Transverse colon (tissue), 4 donors: ENCODE measurements at regions not wholly inside any gene's neighbourhood (a gene's known extent, or its start where the extent isn't known, plus 50 kb on each side); places are given as distances from the start of the nearest gene placed in this dataset.
A peak's percentile ranks its signal among the peaks of the same experiment; 100 is the strongest.
"Not testable (repeated sequence)": the region's sequence is repeated elsewhere in the genome, so short reads cannot be mapped to it uniquely, and the experiment has no call there.

Source experiments
- DNase-seq: peaks from one replicate; pipeline ENCODE4 v3.0.0-alpha.2; 2019
- H3K27ac ChIP-seq, 4 donors: fragments of 200-600 bp; sonication (generic); 2 replicates each; pipeline ENCODE4 v1.5.1; 2016 to 2018; ENCODE audit warnings: inconsistent platforms in 4 of 4
- H3K27me3 ChIP-seq: fragments of 200-600 bp; sonication (generic); 2 replicates; pipeline ENCODE4 v1.5.1; 2017; ENCODE audit warnings: inconsistent platforms
- H3K36me3 ChIP-seq, 4 donors: fragments of 200-600 bp; sonication (generic); 2 replicates each; pipeline ENCODE4 v1.5.1; 2017 to 2019; ENCODE audit warnings: inconsistent platforms in 4 of 4
- H3K4me1 ChIP-seq, 4 donors: fragments of 200-600 bp; sonication (generic); 2 replicates each; pipeline ENCODE4 v1.5.1; 2017 to 2020; ENCODE audit warnings: inconsistent platforms in 4 of 4
- H3K4me3 ChIP-seq, 4 donors: fragments of 200-600 bp; sonication (generic); 1 replicate in 1 of 4; 2 replicates in 3 of 4; pipeline versions ENCODE4 v1.5.1 to v1.6.1; 2017 to 2019; ENCODE audit warnings: inconsistent platforms in 4 of 4
- H3K9me3 ChIP-seq, 2 donors: fragments of 200-600 bp; sonication (generic); 2 replicates each; pipeline ENCODE4 v1.5.1; 2017 to 2019; ENCODE audit warnings: inconsistent platforms in 2 of 2
- CTCF ChIP-seq, 5 experiments: fragments of 200-600 bp in 3 of 5; fragments of 450-650 bp in 2 of 5; sonication (generic) in 3 of 5; IDR thresholded peaks; 1 replicate in 2 of 5; 2 replicates in 3 of 5; pipeline ENCODE4 v1.5.1; 2016 to 2017; ENCODE audit warnings: antibody characterized with exemption in 5 of 5, inconsistent platforms in 3 of 5, mild to moderate bottlenecking in 2 of 5, moderate library complexity in 1 of 5
- EP300 ChIP-seq: sonication (generic); formaldehyde crosslinking; IDR thresholded peaks from one replicate; pipeline ENCODE4 v1.6.1; 2017; ENCODE audit warnings: antibody characterized with exemption, low read depth
- POLR2A ChIP-seq: fragments of 450-650 bp; IDR thresholded peaks from one replicate; pipeline ENCODE4 v1.6.1; 2016; ENCODE audit warnings: antibody characterized with exemption, mild to moderate bottlenecking, moderate library complexity
- POLR2AphosphoS5 ChIP-seq, 3 donors: sonication (generic); formaldehyde crosslinking; IDR thresholded peaks; one replicate each; pipeline ENCODE4 v1.6.1; 2016; ENCODE audit warnings: antibody characterized with exemption in 3 of 3
- WGBS, 2 donors: methylation state at CpG; one replicate each; pipeline ENCODE4 v1.1.5; 2018; ENCODE audit warnings: low coverage in 1 of 2; 5-methylcytosine and 5-hydroxymethylcytosine counted together
- in situ Hi-C, 4 donors: fragments of 200-750 bp; cut with MboI; loops; one replicate each; pipeline versions ENCODE4 v1.15.0 to v1.15.1; 2017; ENCODE audit warnings: low sequenced_read_pairs in 3 of 4, low pct_ligation_motif_present in 1 of 4, low pct_unique_long_range_greater_than_20kb in 1 of 4
- intact Hi-C: fragments of 100-400 bp; cut with DNase I; formaldehyde crosslinking; loops from one replicate; pipeline ENCODE4 v1.15.1; 2023; ENCODE audit warnings: low total_unique reads

- Histone ChIP-seq H3K4me1 (peaks cover 0 to 5% (median 0%) of the 10 kb centered on the region in 4 donors), H3K9me3 (no peaks in the 10 kb centered on the region), H3K4me3 (no peak overlapping the region), H3K27ac (no peak overlapping the region), H3K36me3 (no peaks in the 10 kb centered on the region), H3K27me3 (no peaks in the 10 kb centered on the region)
- intact Hi-C loops (no loop called here), in situ Hi-C loops (no loop called here)
- WGBS, 2 donors: 5 to 17% methylated on average over 1 to 3 of the region's 3 CpGs
- DNase-seq: no peak
- TF ChIP-seq CTCF (IDR thresholded peaks at IDR 0.05) (no peak), POLR2AphosphoS5 (IDR thresholded peaks at IDR 0.05) (no peak)
Measured at GRCh38 chr12:9319842-9320173, 111.6 kb upstream of the PZP start.

DNA sequence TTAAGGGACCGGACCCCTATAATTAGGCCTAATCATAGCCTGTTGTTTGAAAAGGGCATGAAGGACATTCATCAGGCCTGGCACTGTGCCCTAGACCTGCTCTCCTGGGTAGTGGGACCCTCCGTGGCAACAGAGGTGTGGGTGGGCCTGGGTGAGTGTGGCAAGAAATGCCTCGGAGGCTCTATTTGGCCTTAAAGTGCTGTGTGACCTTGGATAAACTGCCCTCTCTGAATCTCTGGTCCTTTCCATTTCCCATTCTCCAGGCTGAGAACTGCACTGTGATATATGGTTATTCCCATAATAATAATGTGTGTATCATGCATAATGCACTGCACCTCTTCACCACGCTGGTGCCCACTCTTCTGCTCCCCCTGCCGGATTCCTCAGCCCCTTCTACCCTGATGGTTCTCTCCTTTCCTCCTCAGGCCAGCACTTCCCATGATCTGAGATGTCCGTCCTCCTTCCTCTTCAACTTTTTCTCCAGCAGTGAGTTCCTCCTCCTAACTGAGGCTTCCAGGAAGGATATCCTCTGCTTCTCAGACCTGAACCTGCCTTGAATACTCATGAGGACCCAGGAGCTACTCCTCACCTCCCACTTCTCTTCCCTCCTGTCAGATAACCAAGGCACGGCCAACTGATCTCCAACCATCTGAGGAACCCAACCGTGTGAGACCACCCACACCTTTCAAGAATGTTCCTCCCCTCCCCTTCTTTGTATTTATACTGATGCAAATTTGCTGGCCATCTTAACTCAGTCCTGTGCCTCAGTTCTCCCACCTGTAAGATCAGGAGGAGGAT, 111.0 kb upstream of the PZP start:
- Histone ChIP-seq H3K27ac (no peak overlapping the region), H3K36me3 (no peaks in the 10 kb centered on the region), H3K4me3 (no peak overlapping the region), H3K4me1 (peaks cover 0 to 5% (median 0%) of the 10 kb centered on the region in 4 donors), H3K27me3 (no peaks in the 10 kb centered on the region), H3K9me3 (no peaks in the 10 kb centered on the region)
- TF ChIP-seq POLR2A (no peak), POLR2AphosphoS5 (IDR thresholded peaks at IDR 0.05) (no peak), EP300 (no peak), CTCF (IDR thresholded peaks at IDR 0.05) (peak in 2 of 5 experiments; percentile 6 to 8)
- intact Hi-C loops (no loop called here), in situ Hi-C loops (no loop called here)
- 60 to 80% methylated on average over 1 to 8 of the region's 8 CpGs for WGBS, 2 donors
- DNase-seq: no peak

- H3K4me3 ChIP-seq, H3K4me1 ChIP-seq, in situ Hi-C loops, H3K9me3 ChIP-seq, H3K27me3 ChIP-seq, H3K36me3 ChIP-seq, intact Hi-C loops: not testable (repeated sequence)
- peak; percentile 59 for DNase-seq
- 53 to 60% methylated on average over 1 to 6 of the region's 6 CpGs for WGBS, 2 donors
- H3K27ac ChIP-seq: peak overlapping the region; percentile 33 to 56 (median 43)
Measured at GRCh38 chr12:9313479-9313878, 105.3 kb upstream of the PZP start.

- H3K4me1 ChIP-seq, H3K9me3 ChIP-seq, H3K36me3 ChIP-seq, H3K27me3 ChIP-seq, H3K4me3 ChIP-seq, DNase-seq, in situ Hi-C loops, intact Hi-C loops: not testable (repeated sequence)
- 69% methylated on average over 13 of the region's 28 CpGs; no CpG with 5 or more reads in 1 of the 2 donors for WGBS, 2 donors
- peak overlapping the region; percentile 33 to 68 (median 49) for H3K27ac ChIP-seq
Measured at GRCh38 chr12:9312406-9313392, 104.5 kb upstream of the PZP start.

DNA sequence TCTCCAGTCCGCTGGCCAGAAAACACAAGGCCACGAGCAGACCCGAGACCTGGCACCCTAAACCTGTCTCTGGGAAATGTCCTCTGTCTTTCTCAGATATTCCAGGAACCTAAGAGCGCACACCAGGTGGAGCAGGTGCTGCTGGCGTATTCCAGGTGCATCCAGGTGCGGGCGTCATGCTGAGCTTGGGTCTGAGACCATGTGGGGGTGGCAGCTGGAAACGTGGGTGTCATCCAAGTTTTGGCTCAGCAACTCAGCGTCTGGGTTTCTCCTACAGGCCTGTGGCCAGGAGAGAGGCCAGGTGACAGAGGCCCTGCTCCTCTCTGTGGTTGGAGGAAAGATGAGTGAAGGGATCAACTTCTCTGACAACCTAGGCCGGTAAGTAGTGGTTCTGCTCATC, 103.3 kb upstream of the PZP start:
- in situ Hi-C loops, H3K36me3 ChIP-seq, DNase-seq, H3K9me3 ChIP-seq, H3K4me1 ChIP-seq, H3K27ac ChIP-seq, H3K4me3 ChIP-seq, intact Hi-C loops, H3K27me3 ChIP-seq: not testable (repeated sequence)
- 92% methylated on average over 5 of the region's 10 CpGs; no CpG with 5 or more reads in 1 of the 2 donors for WGBS, 2 donors

GRCh38 chr12:9310645-9311044, 102.5 kb upstream of the PZP start:
- H3K27ac ChIP-seq, H3K4me1 ChIP-seq, intact Hi-C loops, H3K36me3 ChIP-seq, in situ Hi-C loops, H3K4me3 ChIP-seq, DNase-seq, H3K9me3 ChIP-seq, H3K27me3 ChIP-seq: not testable (repeated sequence)
- WGBS, 2 donors: 100% methylated on average over 3 of the region's 7 CpGs; no CpG with 5 or more reads in 1 of the 2 donors

DNA sequence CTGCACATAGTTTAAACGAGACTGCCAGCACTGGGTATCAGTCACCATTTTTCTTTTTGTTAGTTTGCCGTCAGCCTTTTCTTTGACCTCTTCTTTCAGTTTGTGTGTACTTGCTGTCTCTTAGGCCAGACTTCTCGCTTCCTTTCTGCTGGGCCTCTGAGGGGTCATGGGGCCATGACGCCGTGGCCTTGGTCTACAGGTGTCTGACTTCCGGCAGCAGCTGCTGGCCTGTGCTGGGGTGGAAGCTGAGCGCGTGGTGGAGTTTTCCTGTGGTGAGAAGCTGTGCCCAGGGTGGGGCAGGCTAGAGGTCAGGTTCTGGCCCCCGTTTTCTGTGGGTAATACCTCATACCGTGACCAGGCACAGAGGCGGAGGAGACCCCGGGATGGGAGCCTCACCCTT, 101.6 kb upstream of the PZP start:
- H3K27me3 ChIP-seq, DNase-seq, intact Hi-C loops, H3K4me3 ChIP-seq, H3K27ac ChIP-seq, in situ Hi-C loops, H3K4me1 ChIP-seq, H3K36me3 ChIP-seq, H3K9me3 ChIP-seq: not testable (repeated sequence)
- 59% methylated on average over 9 of the region's 12 CpGs; no CpG with 5 or more reads in 1 of the 2 donors for WGBS, 2 donors

DNA sequence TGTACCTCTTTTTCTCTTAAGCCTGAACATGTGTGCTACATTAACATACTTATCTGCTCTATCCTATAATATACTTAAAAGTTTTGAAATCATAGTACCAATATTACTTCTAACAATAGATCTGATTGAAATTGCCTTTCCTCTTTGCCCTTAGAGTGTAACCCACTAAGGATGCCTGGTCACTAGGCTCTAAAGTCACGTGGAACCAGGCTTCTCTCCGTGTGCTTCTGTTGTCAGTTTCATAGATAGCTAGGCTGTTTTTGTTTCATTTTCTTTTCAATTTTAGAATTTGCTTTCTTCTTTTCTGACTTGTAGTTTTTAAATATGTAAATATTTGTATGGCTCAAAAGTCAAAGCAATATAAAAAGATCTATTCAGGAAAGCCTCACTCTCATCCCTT, 100.5 kb upstream of the PZP start:
- H3K4me3 ChIP-seq, H3K27me3 ChIP-seq, H3K9me3 ChIP-seq, H3K4me1 ChIP-seq, H3K36me3 ChIP-seq, in situ Hi-C loops, intact Hi-C loops, DNase-seq, H3K27ac ChIP-seq: not testable (repeated sequence)
- 89% methylated on average over 2 of the region's 2 CpGs; no CpG with 5 or more reads in 1 of the 2 donors for WGBS, 2 donors
